GM18909 (cell line): ENCODE measurements at regions not wholly inside any gene's neighbourhood (a gene's known extent, or its start where the extent isn't known, plus 50 kb on each side); places are given as distances from the start of the nearest gene placed in this dataset.
A peak's percentile ranks its signal among the peaks of the same experiment; 100 is the strongest.
"Not testable (repeated sequence)": the region's sequence is repeated elsewhere in the genome, so short reads cannot be mapped to it uniquely, and the experiment has no call there.

Source experiments
- ATAC-seq: cut with Tn5 transposase; IDR thresholded peaks from one replicate; pipeline ENCODE4 v1.9.1; 2021; ENCODE audit warnings: mild to moderate bottlenecking; ENCODE audit not compliant: unreplicated experiment, poor library complexity

- no peak for ATAC-seq
These were observed 314.6 kb upstream of the GATB start for GRCh38 chr4:152075253-152075928.

GRCh38 chr4:152074573-152074972 lies 313.8 kb upstream of the GATB start:
- ATAC-seq: no peak

- ATAC-seq: no peak
These were observed 313.3 kb upstream of the GATB start for GRCh38 chr4:152074088-152074437.

- no peak for ATAC-seq
These were observed 312.7 kb upstream of the GATB start for GRCh38 chr4:152073351-152074087.

GRCh38 chr4:152072906-152073305 lies 312.1 kb upstream of the GATB start:
- no peak for ATAC-seq

- ATAC-seq: no peak
These were observed 311.2 kb upstream of the GATB start for GRCh38 chr4:152072001-152072485.

GRCh38 chr4:152070854-152071253 lies 310.0 kb upstream of the GATB start:
- ATAC-seq: no peak

GRCh38 chr4:152068866-152069265 lies 308.1 kb upstream of the GATB start:
- no peak for ATAC-seq

GRCh38 chr4:152065545-152065944 lies 304.7 kb upstream of the GATB start:
- ATAC-seq: no peak

GRCh38 chr4:152064753-152065152 lies 303.9 kb upstream of the GATB start:
- ATAC-seq: no peak

- ATAC-seq: no peak
These were observed 303.5 kb upstream of the GATB start for GRCh38 chr4:152064282-152064681.

GRCh38 chr4:152063621-152064240 lies 302.9 kb upstream of the GATB start:
- ATAC-seq: no peak

GRCh38 chr4:152062936-152063620 lies 302.3 kb upstream of the GATB start:
- ATAC-seq: no peak

GRCh38 chr4:152054731-152055130 lies 293.9 kb upstream of the GATB start:
- ATAC-seq: no peak

GRCh38 chr4:152052451-152053057 lies 291.7 kb upstream of the GATB start:
- peak; percentile 63 for ATAC-seq

- not testable (repeated sequence) for ATAC-seq
These were observed 290.5 kb upstream of the GATB start for GRCh38 chr4:152051332-152051731.

GRCh38 chr4:152050106-152050505 lies 289.3 kb upstream of the GATB start:
- no peak for ATAC-seq

- ATAC-seq: no peak
These were observed 286.6 kb upstream of the GATB start for GRCh38 chr4:152047451-152047850.

GRCh38 chr4:152045807-152046571 lies 285.2 kb upstream of the GATB start:
- peak; percentile 57 for ATAC-seq

- peak; percentile 34 for ATAC-seq
These were observed 284.6 kb upstream of the GATB start for GRCh38 chr4:152045449-152045806.
